Adrenal gland (tissue), 5 donors: ENCODE measurements at regions not wholly inside any gene's neighbourhood (a gene's known extent, or its start where the extent isn't known, plus 50 kb on each side); places are given as distances from the start of the nearest gene placed in this dataset.

ENCODE experiments used
- CTCF ChIP-seq, 6 experiments: fragments of 450-650 bp in 4 of 6; fragments of 200-600 bp in 2 of 6; sonication (generic) in 1 of 6; IDR thresholded peaks; 1 replicate in 5 of 6; 2 replicates in 1 of 6; pipeline versions ENCODE4 v1.5.1 to v1.8.0; 2016 to 2021; ENCODE audit warnings: antibody characterized with exemption in 6 of 6, mild to moderate bottlenecking in 2 of 6, moderate library complexity in 1 of 6
- POLR2A ChIP-seq, 2 donors: fragments of 450-650 bp; IDR thresholded peaks; one replicate each; pipeline ENCODE4 v1.6.1; 2017; ENCODE audit warnings: antibody characterized with exemption in 2 of 2, mild to moderate bottlenecking in 2 of 2, moderate library complexity in 1 of 2
- donor health status: DM: no; HTN: no; CAD: no.

- no peak for TF ChIP-seq CTCF (IDR thresholded peaks at IDR 0.05)
- no peak for TF ChIP-seq POLR2A (IDR thresholded peaks at IDR 0.05)
Measured at GRCh38 chr7:17631061-17631460, 309.2 kb downstream of the SNX13 start.
